CD14-positive monocyte (primary cell): ENCODE measurements at regions not wholly inside any gene's neighbourhood (a gene's known extent, or its start where the extent isn't known, plus 50 kb on each side); places are given as distances from the start of the nearest gene placed in this dataset.
"Not testable (repeated sequence)": the region's sequence is repeated elsewhere in the genome, so short reads cannot be mapped to it uniquely, and the experiment has no call there.

ENCODE experiments used
- DNase-seq, 3 donors: peaks; one replicate each; pipeline ENCODE4 v3.0.0-alpha.2; 2011 to 2022
- H2AFZ ChIP-seq: 2 replicates; pipeline ENCODE4 v1.6.0; 2012; ENCODE audit warnings: mild to moderate bottlenecking, low read depth, low read length, inconsistent platforms; ENCODE audit not compliant: insufficient read depth, poor library complexity, severe bottlenecking
- H3K27ac ChIP-seq, 2 donors: 1 replicate in 1 of 2; 2 replicates in 1 of 2; pipeline ENCODE4 v1.5.1; 2012 to 2013; ENCODE audit warnings: low read length in 2 of 2, control low read depth in 1 of 2, inconsistent platforms in 1 of 2, low read depth in 1 of 2, mild to moderate bottlenecking in 1 of 2
- H3K27me3 ChIP-seq, 2 donors: one replicate each; pipeline versions ENCODE4 v1.6.0 to v1.6.1; 2011 to 2013; ENCODE audit warnings: low read length in 2 of 2; ENCODE audit not compliant: control insufficient read depth in 2 of 2, insufficient read depth in 2 of 2
- H3K36me3 ChIP-seq, 2 donors: replicated peaks in 1 of 2; 1 replicate in 1 of 2; 2 replicates in 1 of 2; pipeline versions ENCODE4 v1.5.1 to v1.6.1; 2012 to 2013; ENCODE audit warnings: low read length in 2 of 2, control low read depth in 1 of 2, inconsistent platforms in 1 of 2, mild to moderate bottlenecking in 1 of 2; ENCODE audit not compliant: insufficient read depth in 2 of 2, control insufficient read depth in 1 of 2
- H3K4me1 ChIP-seq, 2 donors: 1 replicate in 1 of 2; 2 replicates in 1 of 2; pipeline versions ENCODE4 v1.5.1 to v1.6.1; 2012 to 2013; ENCODE audit warnings: low read length in 2 of 2, control low read depth in 1 of 2, inconsistent platforms in 1 of 2, mild to moderate bottlenecking in 1 of 2, moderate library complexity in 1 of 2; ENCODE audit not compliant: insufficient read depth in 2 of 2, control insufficient read depth in 1 of 2
- H3K4me2 ChIP-seq: replicated peaks from 2 replicates; pipeline ENCODE3; 2012; ENCODE audit warnings: low read length, moderate library complexity, mild to moderate bottlenecking; ENCODE audit not compliant: poor library complexity, severe bottlenecking; ENCODE audit errors: extremely low read depth
- H3K4me3 ChIP-seq, 3 experiments: fragments of 200-600 bp in 1 of 3; sonication (generic) in 1 of 3; replicated peaks in 1 of 3; 1 replicate in 2 of 3; 2 replicates in 1 of 3; pipeline ENCODE4 v1.5.1; 2011 to 2013; ENCODE audit warnings: low read length in 3 of 3, mild to moderate bottlenecking in 3 of 3, control low read depth in 2 of 3, low read depth in 2 of 3, inconsistent platforms in 1 of 3, moderate library complexity in 1 of 3
- H3K79me2 ChIP-seq: 2 replicates; pipeline ENCODE4 v1.6.0; 2012; ENCODE audit warnings: mild to moderate bottlenecking, control low read depth, inconsistent platforms, low read length, moderate library complexity; ENCODE audit not compliant: insufficient read depth
- H3K9ac ChIP-seq: 2 replicates; pipeline ENCODE4 v1.6.0; 2017; ENCODE audit warnings: low read length, mild to moderate bottlenecking; ENCODE audit not compliant: insufficient read depth, poor library complexity, severe bottlenecking
- H3K9me3 ChIP-seq, 2 donors: replicated peaks in 1 of 2; 1 replicate in 1 of 2; 2 replicates in 1 of 2; pipeline versions ENCODE4 v1.5.1 to v1.6.1; 2012 to 2013; ENCODE audit warnings: low read length in 2 of 2, control low read depth in 1 of 2; ENCODE audit not compliant: control insufficient read depth in 1 of 2, insufficient read depth in 1 of 2
- H4K20me1 ChIP-seq: 2 replicates; pipeline ENCODE4 v1.6.0; 2012; ENCODE audit warnings: mild to moderate bottlenecking, low read length, control low read depth, moderate library complexity; ENCODE audit not compliant: insufficient read depth
- H3K27ac Mint-ChIP-seq, 7 donors: one replicate each; pipeline ENCODE4 v1.8.0; 2020; ENCODE audit warnings: mild to moderate bottlenecking in 7 of 7, mixed read lengths in 7 of 7, moderate library complexity in 6 of 7, inconsistent platforms in 2 of 7
- H3K27me3 Mint-ChIP-seq, 3 donors: one replicate each; pipeline ENCODE4 v1.8.0; 2021 to 2022; ENCODE audit warnings: low read depth in 3 of 3, mild to moderate bottlenecking in 3 of 3, mixed read lengths in 3 of 3, moderate library complexity in 3 of 3, inconsistent platforms in 1 of 3
- H3K36me3 Mint-ChIP-seq, 2 donors: one replicate each; pipeline ENCODE4 v1.8.0; 2020; ENCODE audit warnings: mixed read lengths in 2 of 2, inconsistent platforms in 1 of 2, mild to moderate bottlenecking in 1 of 2
- H3K4me1 Mint-ChIP-seq: one replicate; pipeline ENCODE4 v1.8.0; 2020; ENCODE audit warnings: mild to moderate bottlenecking, mixed read lengths
- H3K4me3 Mint-ChIP-seq, 2 donors: one replicate each; pipeline ENCODE4 v1.8.0; 2020; ENCODE audit warnings: mild to moderate bottlenecking in 2 of 2, mixed read lengths in 2 of 2, moderate library complexity in 1 of 2
- H3K9me3 Mint-ChIP-seq, 7 donors: one replicate each; pipeline ENCODE4 v1.8.0; 2020 to 2022; ENCODE audit warnings: mixed read lengths in 7 of 7, mild to moderate bottlenecking in 6 of 7, moderate library complexity in 6 of 7, inconsistent platforms in 2 of 7
- CTCF ChIP-seq: fragments of 200-600 bp; IDR thresholded peaks from one replicate; pipeline ENCODE4 v1.8.0; 2022; ENCODE audit warnings: antibody characterized with exemption, mild to moderate bottlenecking
- WGBS: methylation state at CpG from one replicate; pipeline ENCODE4 v1.1.5; 2013; ENCODE audit warnings: missing lambda C conversion rate; ENCODE audit not compliant: insufficient coverage; 5-methylcytosine and 5-hydroxymethylcytosine counted together
- intact Hi-C, 2 donors: fragments of 100-400 bp; cut with micrococcal nuclease; formaldehyde crosslinking; loops; one replicate each; pipeline versions ENCODE4 v1.15.0 to v1.15.1; 2023

GRCh38 chr17:45672301-45672700 is 111.8 kb upstream of the CRHR1 start:
- no peaks in the 10 kb centered on the region for H3K4me1 ChIP-seq
- peaks cover 0 to 24% (median 6%) of the 10 kb centered on the region in 7 donors for H3K9me3 Mint-ChIP-seq

GRCh38 chr17:45672792-45673191 is 111.3 kb upstream of the CRHR1 start:
- no peak overlapping the region for H3K9ac ChIP-seq
- H3K79me2 ChIP-seq = no peaks in the 10 kb centered on the region
- H3K4me3 ChIP-seq = no peak overlapping the region
- H2AFZ ChIP-seq = no peak overlapping the region
- no peaks in the 10 kb centered on the region for H3K27me3 ChIP-seq
- no peak overlapping the region for H3K4me3 Mint-ChIP-seq
- TF ChIP-seq CTCF = no peak
- no peaks in the 10 kb centered on the region for H3K4me1 Mint-ChIP-seq
- H3K9me3 Mint-ChIP-seq = peaks cover 0 to 24% (median 6%) of the 10 kb centered on the region in 7 donors
- no peak overlapping the region for H3K27ac Mint-ChIP-seq
- H3K27ac ChIP-seq = no peak overlapping the region
- no peaks in the 10 kb centered on the region for H4K20me1 ChIP-seq
- peaks cover 1 to 19% (median 2%) of the 10 kb centered on the region in 3 donors for H3K27me3 Mint-ChIP-seq
- H3K4me2 ChIP-seq = no peak overlapping the region
- no peaks in the 10 kb centered on the region for H3K36me3 ChIP-seq
- 75% methylated on average over 1 of the region's 5 CpGs for WGBS
- no peaks in the 10 kb centered on the region for H3K4me1 ChIP-seq
- H3K36me3 Mint-ChIP-seq = no peaks in the 10 kb centered on the region
- no peaks in the 10 kb centered on the region for H3K9me3 ChIP-seq
- intact Hi-C loops = no loop called here
- no peak for DNase-seq

More at GRCh38 chr17:45672301-45672700, 111.8 kb upstream of the CRHR1 start:
- no peak overlapping the region for H2AFZ ChIP-seq
- no peak overlapping the region for H3K4me3 ChIP-seq
- Mint-ChIP-seq H3K27me3 (peaks cover 1 to 19% (median 2%) of the 10 kb centered on the region in 3 donors), H3K36me3 (no peaks in the 10 kb centered on the region), H3K4me1 (no peaks in the 10 kb centered on the region), H3K27ac (no peak overlapping the region), H3K4me3 (no peak overlapping the region)
- no peak overlapping the region for H3K9ac ChIP-seq
- no peak for TF ChIP-seq CTCF
- no peak for DNase-seq
- H3K4me2 ChIP-seq = no peak overlapping the region
- H3K27me3 ChIP-seq = no peaks in the 10 kb centered on the region
- H4K20me1 ChIP-seq = no peaks in the 10 kb centered on the region
- H3K9me3 ChIP-seq = no peaks in the 10 kb centered on the region
- intact Hi-C loops = no loop called here
- H3K79me2 ChIP-seq = no peaks in the 10 kb centered on the region
- H3K36me3 ChIP-seq = no peaks in the 10 kb centered on the region
- 82% methylated on average over 15 of the region's 16 CpGs for WGBS
- no peak overlapping the region for H3K27ac ChIP-seq

- H3K4me1 Mint-ChIP-seq, H3K27ac ChIP-seq, H3K9me3 ChIP-seq, H3K4me3 Mint-ChIP-seq, H3K4me1 ChIP-seq, H3K4me2 ChIP-seq, H3K9ac ChIP-seq, H3K36me3 Mint-ChIP-seq, H3K36me3 ChIP-seq, H3K4me3 ChIP-seq, H3K27ac Mint-ChIP-seq, H2AFZ ChIP-seq, DNase-seq, H4K20me1 ChIP-seq, intact Hi-C loops, H3K79me2 ChIP-seq, H3K27me3 ChIP-seq: not testable (repeated sequence)
- Mint-ChIP-seq H3K9me3 (peaks cover 0 to 24% (median 6%) of the 10 kb centered on the region in 7 donors), H3K27me3 (peaks cover 1 to 17% (median 2%) of the 10 kb centered on the region in 3 donors)
- WGBS = 80% methylated on average over 1 of the region's 5 CpGs
Observed at GRCh38 chr17:45673759-45674158, 110.4 kb upstream of the CRHR1 start.
